ENCODE measurements at regions not wholly inside any gene's neighbourhood (a gene's known extent, or its start where the extent isn't known, plus 50 kb on each side); places are given as distances from the start of the nearest gene placed in this dataset.

GRCh38 chr12:130109062-130109945 lies 53.0 kb upstream of the FZD10 start:
- no peak for TF ChIP-seq CTCF (IDR thresholded peaks at IDR 0.05; ENCODE audit: unreplicated experiment)
- no peak for DNase-seq (ENCODE audit: low spot score, unreplicated experiment)
- Mint-ChIP-seq H3K9me3 (ENCODE audit: low read depth) (no peaks in the 10 kb centered on the region), H3K4me3 (ENCODE audit: low read depth) (no peak overlapping the region), H3K27ac (no peak overlapping the region), H3K4me1 (ENCODE audit: low read depth) (peaks cover 9% of the 10 kb centered on the region), H3K36me3 (ENCODE audit: insufficient read depth) (no peaks in the 10 kb centered on the region), H3K27me3 (peaks cover 63% of the 10 kb centered on the region)

- Mint-ChIP-seq H3K27me3 (peaks cover 56% of the 10 kb centered on the region), H3K4me3 (ENCODE audit: low read depth) (no peak overlapping the region), H3K27ac (no peak overlapping the region), H3K4me1 (ENCODE audit: low read depth) (peaks cover 2% of the 10 kb centered on the region), H3K9me3 (ENCODE audit: low read depth) (no peaks in the 10 kb centered on the region), H3K36me3 (ENCODE audit: insufficient read depth) (no peaks in the 10 kb centered on the region)
- TF ChIP-seq CTCF (IDR thresholded peaks at IDR 0.05; ENCODE audit: unreplicated experiment) = no peak
- no peak for DNase-seq (ENCODE audit: low spot score, unreplicated experiment)
Measured at GRCh38 chr12:130110914-130111313, 51.4 kb upstream of the FZD10 start.

GRCh38 chr12:130111965-130112496 lies 50.2 kb upstream of the FZD10 start:
- no peak for DNase-seq (ENCODE audit: low spot score, unreplicated experiment)
- Mint-ChIP-seq H3K9me3 (ENCODE audit: low read depth) (no peaks in the 10 kb centered on the region), H3K27me3 (peaks cover 49% of the 10 kb centered on the region), H3K36me3 (ENCODE audit: insufficient read depth) (no peaks in the 10 kb centered on the region), H3K27ac (no peak overlapping the region), H3K4me1 (ENCODE audit: low read depth) (peaks cover 2% of the 10 kb centered on the region), H3K4me3 (ENCODE audit: low read depth) (no peak overlapping the region)
- TF ChIP-seq CTCF (IDR thresholded peaks at IDR 0.05; ENCODE audit: unreplicated experiment) = no peak

Data from progenitor cell of endocrine pancreas (in vitro differentiated cells).